ENCODE measurements at regions not wholly inside any gene's neighbourhood (a gene's known extent, or its start where the extent isn't known, plus 50 kb on each side); places are given as distances from the start of the nearest gene placed in this dataset.

DNA sequence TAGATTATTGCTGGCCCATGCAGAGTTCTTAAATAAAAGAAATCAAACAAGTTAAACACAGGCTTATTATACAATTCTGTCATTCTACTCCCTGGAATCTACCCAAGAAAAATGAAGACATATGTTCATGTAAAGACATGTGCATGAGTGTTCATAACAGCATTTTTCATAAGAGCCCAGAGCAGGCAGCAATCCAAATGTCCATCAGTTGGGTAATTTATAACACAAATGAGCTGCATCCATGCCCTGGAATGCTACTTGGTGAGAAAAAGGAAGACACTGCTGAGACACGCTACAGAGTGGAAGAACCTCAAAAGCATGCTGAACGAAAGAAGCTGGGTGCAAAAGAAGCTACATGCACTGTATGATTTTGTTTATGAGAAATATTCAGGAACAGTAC is 342.6 kb downstream of the TCERG1L start:
- Histone ChIP-seq H3K27me3 (peaks cover 0 to 20% (median 0%) of the 10 kb centered on the region in 4 donors), H3K4me1 (peaks cover 0 to 31% (median 0%) of the 10 kb centered on the region in 3 donors), H3K27ac (peak overlapping the region in 2 of 4 donors; percentile 69 to 79), H3K36me3 (no peaks in the 10 kb centered on the region), H3K9me3 (no peaks in the 10 kb centered on the region), H3K4me3 (no peak overlapping the region)
- 27 to 34% methylated on average over 2 of the region's 2 CpGs for WGBS, 2 donors
- intact Hi-C loops (cut with DNase I), result no loop called here
- no peak for TF ChIP-seq POLR2A (IDR thresholded peaks at IDR 0.05)
- TF ChIP-seq, protein P1, sequence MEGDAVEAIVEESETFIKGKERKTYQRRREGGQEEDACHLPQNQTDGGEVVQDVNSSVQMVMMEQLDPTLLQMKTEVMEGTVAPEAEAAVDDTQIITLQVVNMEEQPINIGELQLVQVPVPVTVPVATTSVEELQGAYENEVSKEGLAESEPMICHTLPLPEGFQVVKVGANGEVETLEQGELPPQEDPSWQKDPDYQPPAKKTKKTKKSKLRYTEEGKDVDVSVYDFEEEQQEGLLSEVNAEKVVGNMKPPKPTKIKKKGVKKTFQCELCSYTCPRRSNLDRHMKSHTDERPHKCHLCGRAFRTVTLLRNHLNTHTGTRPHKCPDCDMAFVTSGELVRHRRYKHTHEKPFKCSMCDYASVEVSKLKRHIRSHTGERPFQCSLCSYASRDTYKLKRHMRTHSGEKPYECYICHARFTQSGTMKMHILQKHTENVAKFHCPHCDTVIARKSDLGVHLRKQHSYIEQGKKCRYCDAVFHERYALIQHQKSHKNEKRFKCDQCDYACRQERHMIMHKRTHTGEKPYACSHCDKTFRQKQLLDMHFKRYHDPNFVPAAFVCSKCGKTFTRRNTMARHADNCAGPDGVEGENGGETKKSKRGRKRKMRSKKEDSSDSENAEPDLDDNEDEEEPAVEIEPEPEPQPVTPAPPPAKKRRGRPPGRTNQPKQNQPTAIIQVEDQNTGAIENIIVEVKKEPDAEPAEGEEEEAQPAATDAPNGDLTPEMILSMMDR (IDR thresholded peaks at IDR 0.05), result no peak
- no peak for DNase-seq

DNA sequence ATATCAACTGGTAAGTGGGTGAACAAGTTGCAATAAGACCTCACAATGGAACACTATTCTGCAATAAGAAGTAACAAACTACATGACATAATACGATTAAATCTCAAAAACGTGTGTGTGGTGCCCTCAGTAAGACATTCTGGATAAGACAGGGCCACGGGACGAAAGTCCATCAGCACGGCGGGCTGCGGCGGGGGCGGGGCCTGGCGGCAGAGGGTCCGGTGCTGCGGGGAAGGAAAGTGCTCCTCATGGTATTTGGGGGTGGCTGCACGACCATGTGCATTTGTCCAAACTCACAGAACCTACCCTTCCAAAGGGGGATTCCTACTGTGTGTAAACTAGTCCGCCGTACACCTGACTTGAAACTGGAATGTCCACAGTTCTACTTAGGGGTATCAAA is 341.8 kb downstream of the TCERG1L start:
- DNase-seq, result no peak
- H3K36me3 ChIP-seq, result no peaks in the 10 kb centered on the region
- H3K4me1 ChIP-seq, result peaks cover 0 to 31% (median 0%) of the 10 kb centered on the region in 3 donors
- no peaks in the 10 kb centered on the region for H3K9me3 ChIP-seq
- no peak overlapping the region for H3K4me3 ChIP-seq
- intact Hi-C loops (cut with DNase I), result no loop called here
- no peak overlapping the region for H3K27ac ChIP-seq
- TF ChIP-seq, protein P1 (IDR thresholded peaks at IDR 0.05), result no peak
- no peak for TF ChIP-seq POLR2A (IDR thresholded peaks at IDR 0.05)
- WGBS, 2 donors, result 65 to 68% methylated on average over 15 of the region's 15 CpGs
- H3K27me3 ChIP-seq, result peaks cover 0 to 20% (median 0%) of the 10 kb centered on the region in 4 donors

DNA sequence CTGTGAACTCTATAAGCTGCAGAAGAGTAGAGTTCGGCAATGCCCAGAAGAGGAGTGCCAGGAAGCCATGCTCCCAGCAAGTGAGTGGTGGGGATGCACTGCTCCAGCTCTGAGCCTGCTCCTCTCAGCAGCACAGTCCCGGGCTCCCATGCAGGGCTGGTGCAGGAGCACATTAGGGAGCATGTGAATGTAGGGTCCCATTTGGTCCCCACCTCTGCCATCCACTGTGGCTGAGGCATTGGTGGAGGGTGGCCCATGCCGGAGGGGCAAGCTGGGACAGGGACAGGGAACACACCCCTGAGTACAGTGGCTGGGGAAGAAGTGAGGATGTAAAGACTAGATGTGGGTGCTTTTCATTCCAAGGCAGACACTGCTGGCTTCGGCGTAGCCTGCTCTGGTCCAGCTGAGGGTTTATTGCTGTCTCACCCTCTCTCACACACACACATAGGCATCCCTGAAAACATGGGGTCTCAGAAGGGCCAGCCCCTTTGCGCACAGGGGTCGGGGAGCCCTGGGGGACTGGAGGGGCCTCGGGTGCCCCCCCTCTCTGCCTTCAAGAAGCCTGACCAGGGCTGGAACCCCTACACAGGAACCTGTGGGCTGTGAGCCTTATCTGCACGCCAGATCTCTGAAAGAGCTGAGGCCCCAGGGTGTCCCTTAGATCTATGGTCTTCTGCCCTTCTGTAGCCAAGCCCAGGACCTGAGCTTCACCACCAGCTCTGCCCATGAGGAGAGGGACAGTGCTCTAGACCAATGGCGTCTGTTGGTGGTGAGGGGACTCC is 341.0 kb downstream of the TCERG1L start:
- Histone ChIP-seq H3K9me3 (no peaks in the 10 kb centered on the region), H3K36me3 (no peaks in the 10 kb centered on the region), H3K27ac (no peak overlapping the region), H3K27me3 (peaks cover 0 to 20% (median 0%) of the 10 kb centered on the region in 4 donors), H3K4me3 (no peak overlapping the region), H3K4me1 (peaks cover 0 to 31% (median 0%) of the 10 kb centered on the region in 3 donors)
- intact Hi-C loops (cut with DNase I), result no loop called here
- 93% methylated on average over 3 of the region's 10 CpGs; no CpG with 5 or more reads in 1 of the 2 donors for WGBS, 2 donors
- no peak for TF ChIP-seq POLR2A (IDR thresholded peaks at IDR 0.05)
- TF ChIP-seq, protein P1 (IDR thresholded peaks at IDR 0.05), result no peak
- DNase-seq, result no peak

DNA sequence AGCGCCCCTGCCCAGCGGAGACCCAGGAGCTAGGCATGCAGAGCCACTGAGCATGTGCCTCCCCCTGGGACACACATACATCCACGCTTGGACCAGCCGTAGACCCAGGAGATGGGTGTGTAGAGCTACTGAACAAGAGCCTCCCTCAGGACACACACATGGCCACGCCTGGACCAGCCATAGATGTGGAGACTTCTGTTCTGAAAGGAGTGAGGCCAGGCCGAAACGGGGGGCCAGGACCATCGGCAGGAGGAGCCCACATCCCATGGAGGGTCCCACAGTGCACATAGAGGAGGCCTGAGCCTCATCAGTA is 340.4 kb downstream of the TCERG1L start:
- WGBS, 2 donors, result 84% methylated on average over 6 of the region's 8 CpGs; no CpG with 5 or more reads in 1 of the 2 donors

More for the DNA sequence above, 340.4 kb downstream of the TCERG1L start:
- H3K36me3 ChIP-seq, result no peaks in the 10 kb centered on the region
- peaks cover 0 to 31% (median 0%) of the 10 kb centered on the region in 3 donors for H3K4me1 ChIP-seq
- no peaks in the 10 kb centered on the region for H3K9me3 ChIP-seq
- DNase-seq, result no peak
- no peak overlapping the region for H3K4me3 ChIP-seq
- H3K27me3 ChIP-seq, result peaks cover 0 to 20% (median 0%) of the 10 kb centered on the region in 4 donors
- intact Hi-C loops (cut with DNase I), result no loop called here
- H3K27ac ChIP-seq, result no peak overlapping the region
- TF ChIP-seq POLR2A (IDR thresholded peaks at IDR 0.05), result no peak
- TF ChIP-seq, protein P1 (IDR thresholded peaks at IDR 0.05), result no peak
